ENCODE measurements at regions not wholly inside any gene's neighbourhood (a gene's known extent, or its start where the extent isn't known, plus 50 kb on each side); places are given as distances from the start of the nearest gene placed in this dataset.
"Not testable (repeated sequence)": the region's sequence is repeated elsewhere in the genome, so short reads cannot be mapped to it uniquely, and the experiment has no call there.

GRCh38 chr2:239598732-239599090 is 197.9 kb upstream of the HDAC4 start:
- no peaks in the 10 kb centered on the region for H3K27me3 ChIP-seq (ENCODE audit: control insufficient read depth, insufficient read depth, low read length)
- no CpG with 5 or more reads among the region's 5 CpGs for WGBS (ENCODE audit: insufficient coverage, insufficient read length)
- no peaks in the 10 kb centered on the region for H3K36me3 ChIP-seq (ENCODE audit: control insufficient read depth, insufficient read depth, low read length)
- no peaks in the 10 kb centered on the region for H3K4me1 ChIP-seq (ENCODE audit: control insufficient read depth, insufficient read depth, low read length)
- no peak for DNase-seq (ENCODE audit: low read depth, low spot score)
- H3K27ac ChIP-seq (ENCODE audit: low read length): no peak overlapping the region
- no peak overlapping the region for H3K4me3 ChIP-seq (ENCODE audit: low read length)
- no peaks in the 10 kb centered on the region for H3K9me3 ChIP-seq (ENCODE audit: control insufficient read depth, insufficient read depth, low read length)

- Histone ChIP-seq H3K9me3 (ENCODE audit: control insufficient read depth, insufficient read depth, low read length) (no peaks in the 10 kb centered on the region), H3K4me1 (ENCODE audit: control insufficient read depth, insufficient read depth, low read length) (no peaks in the 10 kb centered on the region), H3K27ac (ENCODE audit: low read length) (no peak overlapping the region), H3K27me3 (ENCODE audit: control insufficient read depth, insufficient read depth, low read length) (no peaks in the 10 kb centered on the region), H3K36me3 (ENCODE audit: control insufficient read depth, insufficient read depth, low read length) (no peaks in the 10 kb centered on the region), H3K4me3 (ENCODE audit: low read length) (no peak overlapping the region)
- no peak for DNase-seq (ENCODE audit: low read depth, low spot score)
- WGBS (ENCODE audit: insufficient coverage, insufficient read length): no CpG with 5 or more reads among the region's 23 CpGs
Observed at GRCh38 chr2:239598011-239598731, 197.4 kb upstream of the HDAC4 start.

GRCh38 chr2:239597216-239597615 is 196.4 kb upstream of the HDAC4 start:
- H3K27ac ChIP-seq (ENCODE audit: low read length): no peak overlapping the region
- no peak for DNase-seq (ENCODE audit: low read depth, low spot score)
- no peaks in the 10 kb centered on the region; the same call in 1 of the 2 replicates for H3K9me3 ChIP-seq (ENCODE audit: control insufficient read depth, insufficient read depth, low read length)
- no peaks in the 10 kb centered on the region for H3K36me3 ChIP-seq (ENCODE audit: control insufficient read depth, insufficient read depth, low read length)
- H3K4me1 ChIP-seq (ENCODE audit: control insufficient read depth, insufficient read depth, low read length): no peaks in the 10 kb centered on the region
- H3K27me3 ChIP-seq (ENCODE audit: control insufficient read depth, insufficient read depth, low read length): no peaks in the 10 kb centered on the region
- WGBS (ENCODE audit: insufficient coverage, insufficient read length): no CpG with 5 or more reads among the region's 6 CpGs
- no peak overlapping the region for H3K4me3 ChIP-seq (ENCODE audit: low read length)

GRCh38 chr2:239596792-239597191 is 196.0 kb upstream of the HDAC4 start:
- DNase-seq (ENCODE audit: low read depth, low spot score): no peak
- Histone ChIP-seq H3K27ac (ENCODE audit: low read length) (no peak overlapping the region), H3K4me1 (ENCODE audit: control insufficient read depth, insufficient read depth, low read length) (no peaks in the 10 kb centered on the region), H3K27me3 (ENCODE audit: control insufficient read depth, insufficient read depth, low read length) (no peaks in the 10 kb centered on the region), H3K9me3 (ENCODE audit: control insufficient read depth, insufficient read depth, low read length) (no peaks in the 10 kb centered on the region; the same call in 1 of the 2 replicates), H3K4me3 (ENCODE audit: low read length) (no peak overlapping the region), H3K36me3 (ENCODE audit: control insufficient read depth, insufficient read depth, low read length) (no peaks in the 10 kb centered on the region)
- WGBS (ENCODE audit: insufficient coverage, insufficient read length): no CpG with 5 or more reads among the region's 11 CpGs

GRCh38 chr2:239596253-239596652 is 195.4 kb upstream of the HDAC4 start:
- WGBS (ENCODE audit: insufficient coverage, insufficient read length): no CpG with 5 or more reads among the region's 4 CpGs
- no peak for DNase-seq (ENCODE audit: low read depth, low spot score)
- Histone ChIP-seq H3K4me1 (ENCODE audit: control insufficient read depth, insufficient read depth, low read length) (no peaks in the 10 kb centered on the region), H3K9me3 (ENCODE audit: control insufficient read depth, insufficient read depth, low read length) (no peaks in the 10 kb centered on the region; the same call in 1 of the 2 replicates), H3K4me3 (ENCODE audit: low read length) (no peak overlapping the region), H3K27ac (ENCODE audit: low read length) (no peak overlapping the region), H3K27me3 (ENCODE audit: control insufficient read depth, insufficient read depth, low read length) (no peaks in the 10 kb centered on the region), H3K36me3 (ENCODE audit: control insufficient read depth, insufficient read depth, low read length) (no peaks in the 10 kb centered on the region)

GRCh38 chr2:239595726-239596125 is 194.9 kb upstream of the HDAC4 start:
- no peak overlapping the region for H3K4me3 ChIP-seq (ENCODE audit: low read length)
- H3K27me3 ChIP-seq (ENCODE audit: control insufficient read depth, insufficient read depth, low read length): no peaks in the 10 kb centered on the region
- no peaks in the 10 kb centered on the region; the same call in 1 of the 2 replicates for H3K9me3 ChIP-seq (ENCODE audit: control insufficient read depth, insufficient read depth, low read length)
- no peaks in the 10 kb centered on the region for H3K36me3 ChIP-seq (ENCODE audit: control insufficient read depth, insufficient read depth, low read length)
- no peaks in the 10 kb centered on the region for H3K4me1 ChIP-seq (ENCODE audit: control insufficient read depth, insufficient read depth, low read length)
- WGBS (ENCODE audit: insufficient coverage, insufficient read length): no CpG with 5 or more reads among the region's 8 CpGs
- no peak for DNase-seq (ENCODE audit: low read depth, low spot score)
- H3K27ac ChIP-seq (ENCODE audit: low read length): no peak overlapping the region

GRCh38 chr2:239594772-239595608 is 194.2 kb upstream of the HDAC4 start:
- no peak overlapping the region for H3K27ac ChIP-seq (ENCODE audit: low read length)
- H3K36me3 ChIP-seq (ENCODE audit: control insufficient read depth, insufficient read depth, low read length): no peaks in the 10 kb centered on the region
- H3K27me3 ChIP-seq (ENCODE audit: control insufficient read depth, insufficient read depth, low read length): no peaks in the 10 kb centered on the region
- no CpG with 5 or more reads among the region's 20 CpGs for WGBS (ENCODE audit: insufficient coverage, insufficient read length)
- no peak overlapping the region for H3K4me3 ChIP-seq (ENCODE audit: low read length)
- no peak for DNase-seq (ENCODE audit: low read depth, low spot score)
- H3K4me1 ChIP-seq (ENCODE audit: control insufficient read depth, insufficient read depth, low read length): no peaks in the 10 kb centered on the region
- H3K9me3 ChIP-seq (ENCODE audit: control insufficient read depth, insufficient read depth, low read length): no peaks in the 10 kb centered on the region; the same call in 1 of the 2 replicates

- no peaks in the 10 kb centered on the region; the same call in 1 of the 2 replicates for H3K9me3 ChIP-seq (ENCODE audit: control insufficient read depth, insufficient read depth, low read length)
- H3K4me1 ChIP-seq (ENCODE audit: control insufficient read depth, insufficient read depth, low read length): no peaks in the 10 kb centered on the region
- H3K27me3 ChIP-seq (ENCODE audit: control insufficient read depth, insufficient read depth, low read length): no peaks in the 10 kb centered on the region
- no peak for DNase-seq (ENCODE audit: low read depth, low spot score)
- WGBS (ENCODE audit: insufficient coverage, insufficient read length): no CpG with 5 or more reads among the region's 17 CpGs
- no peaks in the 10 kb centered on the region for H3K36me3 ChIP-seq (ENCODE audit: control insufficient read depth, insufficient read depth, low read length)
- H3K27ac ChIP-seq (ENCODE audit: low read length): no peak overlapping the region
- H3K4me3 ChIP-seq (ENCODE audit: low read length): no peak overlapping the region
Observed at GRCh38 chr2:239594019-239594771, 193.4 kb upstream of the HDAC4 start.

- no peak overlapping the region for H3K27ac ChIP-seq (ENCODE audit: low read length)
- no peak overlapping the region for H3K4me3 ChIP-seq (ENCODE audit: low read length)
- no peaks in the 10 kb centered on the region for H3K27me3 ChIP-seq (ENCODE audit: control insufficient read depth, insufficient read depth, low read length)
- WGBS (ENCODE audit: insufficient coverage, insufficient read length): no CpG with 5 or more reads among the region's 6 CpGs
- H3K4me1 ChIP-seq (ENCODE audit: control insufficient read depth, insufficient read depth, low read length): no peaks in the 10 kb centered on the region
- no peaks in the 10 kb centered on the region; the same call in 1 of the 2 replicates for H3K9me3 ChIP-seq (ENCODE audit: control insufficient read depth, insufficient read depth, low read length)
- DNase-seq (ENCODE audit: low read depth, low spot score): no peak
- no peaks in the 10 kb centered on the region for H3K36me3 ChIP-seq (ENCODE audit: control insufficient read depth, insufficient read depth, low read length)
Observed at GRCh38 chr2:239593455-239593854, 192.6 kb upstream of the HDAC4 start.

GRCh38 chr2:239592629-239593290 is 191.9 kb upstream of the HDAC4 start:
- H3K9me3 ChIP-seq (ENCODE audit: control insufficient read depth, insufficient read depth, low read length); H3K36me3 ChIP-seq (ENCODE audit: control insufficient read depth, insufficient read depth, low read length); H3K4me1 ChIP-seq (ENCODE audit: control insufficient read depth, insufficient read depth, low read length); DNase-seq (ENCODE audit: low read depth, low spot score); H3K27ac ChIP-seq (ENCODE audit: low read length); H3K27me3 ChIP-seq (ENCODE audit: control insufficient read depth, insufficient read depth, low read length); H3K4me3 ChIP-seq (ENCODE audit: low read length): not testable (repeated sequence)
- no CpG with 5 or more reads among the region's 16 CpGs for WGBS (ENCODE audit: insufficient coverage, insufficient read length)
